ENCODE measurements at regions not wholly inside any gene's neighbourhood (a gene's known extent, or its start where the extent isn't known, plus 50 kb on each side); places are given as distances from the start of the nearest gene placed in this dataset.
"Not testable (repeated sequence)": the region's sequence is repeated elsewhere in the genome, so short reads cannot be mapped to it uniquely, and the experiment has no call there.

DNA sequence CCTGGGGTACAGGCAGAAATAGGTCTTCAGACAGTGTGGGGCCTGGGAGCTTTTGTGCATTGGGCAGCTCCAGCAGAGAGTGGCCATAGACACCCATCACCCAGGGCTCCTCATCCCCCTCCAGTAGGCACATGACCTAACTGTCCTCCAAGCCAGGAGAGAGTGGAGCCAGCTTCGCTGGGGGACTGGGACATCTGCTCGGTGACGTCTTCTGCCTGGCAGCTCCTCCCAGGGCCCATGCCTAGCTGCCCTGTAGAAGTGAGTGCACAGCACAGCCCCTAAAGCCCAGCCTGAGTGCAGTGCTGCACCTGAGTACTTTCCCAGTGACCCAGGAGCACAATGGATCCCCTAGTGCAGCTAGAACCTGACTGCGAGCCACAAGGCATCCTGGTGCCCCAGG, 279.7 kb upstream of the SLC7A11 start:
- DNase-seq, result no peak

DNA sequence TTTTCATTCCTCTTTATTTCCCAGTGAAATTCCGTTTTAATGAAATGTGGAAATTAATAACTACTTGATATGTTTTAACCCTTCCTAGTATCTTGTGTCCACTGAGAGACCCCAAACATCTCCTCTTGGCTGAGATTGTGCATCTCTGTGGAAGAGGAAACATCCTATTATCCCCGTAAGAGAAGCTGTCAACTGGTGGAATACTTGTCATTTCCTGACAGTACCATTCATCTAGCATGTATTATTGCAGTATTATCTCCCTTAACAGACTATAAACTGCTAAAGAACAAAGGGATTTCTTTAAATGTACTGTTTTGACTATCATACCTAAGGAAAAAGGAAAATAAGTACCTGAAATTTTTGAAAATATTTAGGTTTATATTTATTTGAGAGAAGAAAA, 277.3 kb upstream of the SLC7A11 start:
- DNase-seq, result no peak

DNA sequence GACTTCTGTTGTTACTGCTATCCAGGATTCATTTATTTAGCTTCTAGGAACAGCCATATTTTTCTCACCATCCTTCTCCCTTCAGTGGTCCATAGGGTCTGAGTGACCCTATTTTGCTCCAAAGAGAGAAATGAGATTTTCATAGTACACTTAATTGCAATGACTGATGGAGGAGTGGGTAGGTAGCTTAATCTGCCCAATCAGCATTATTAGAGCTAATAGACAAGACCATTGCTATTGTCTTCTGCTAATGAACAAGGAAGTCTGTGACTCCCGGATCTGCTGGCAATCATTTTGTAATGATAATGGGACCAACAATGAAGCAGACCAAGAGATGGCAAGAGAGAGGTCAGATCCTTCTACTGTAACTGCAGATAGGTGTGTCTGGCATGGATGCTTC, 271.4 kb upstream of the SLC7A11 start:
- no peak for DNase-seq

DNA sequence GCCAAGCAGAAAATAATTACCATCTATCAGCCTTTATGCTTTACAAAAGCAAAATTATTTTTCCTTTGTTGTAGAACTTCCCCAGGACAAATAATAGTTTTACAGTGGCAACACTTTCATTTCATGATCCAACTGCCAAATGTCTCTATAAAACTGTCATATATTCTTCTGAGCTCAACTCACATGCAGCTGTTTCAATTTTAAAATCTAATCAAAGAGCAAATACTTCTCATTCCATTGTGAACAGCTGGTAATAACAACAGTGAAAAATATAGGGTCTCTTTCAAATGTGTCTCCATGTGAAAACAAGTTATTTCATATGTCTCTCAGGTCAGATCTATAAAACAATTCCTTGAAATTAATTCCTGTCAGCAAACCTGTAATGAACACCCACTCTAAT, 270.6 kb upstream of the SLC7A11 start:
- no peak for DNase-seq

DNA sequence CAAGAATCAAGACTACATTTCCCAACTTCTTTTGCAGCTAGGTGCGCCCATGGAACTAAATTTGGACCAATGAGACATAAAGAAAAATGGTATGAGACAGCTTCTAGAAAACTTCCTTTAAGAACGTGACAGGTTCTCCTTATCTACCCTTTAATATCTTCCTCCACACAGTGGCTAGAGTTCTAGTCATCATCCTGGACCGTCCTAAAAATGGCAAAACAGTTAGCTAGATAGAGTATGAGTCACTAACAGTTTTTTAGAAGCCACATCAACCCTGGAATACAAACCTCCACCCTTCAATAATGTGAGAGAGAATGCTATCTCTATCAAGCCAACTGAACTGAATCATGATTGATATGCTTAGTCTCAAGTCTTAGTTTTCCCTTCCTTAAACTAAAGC, 267.9 kb upstream of the SLC7A11 start:
- DNase-seq, result no peak

DNA sequence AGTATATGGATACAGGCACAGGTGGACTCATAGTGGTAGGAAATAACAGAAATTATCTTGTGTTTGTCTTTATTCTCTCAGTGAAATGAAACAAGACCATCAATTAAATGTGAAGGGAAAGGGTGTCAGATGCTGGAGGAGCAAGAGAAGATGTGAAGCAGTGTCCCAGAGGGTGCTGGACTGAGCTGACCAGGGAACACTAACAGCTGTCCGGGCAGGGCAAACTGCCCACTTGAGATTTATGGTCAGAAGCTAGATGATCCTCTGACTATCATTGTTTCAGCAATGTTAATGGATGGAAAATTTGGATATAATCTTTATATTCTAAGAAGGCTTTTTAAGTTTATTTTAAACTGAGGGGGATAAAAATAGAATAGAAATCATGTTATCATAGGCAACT, 267.2 kb upstream of the SLC7A11 start:
- DNase-seq, result no peak

DNA sequence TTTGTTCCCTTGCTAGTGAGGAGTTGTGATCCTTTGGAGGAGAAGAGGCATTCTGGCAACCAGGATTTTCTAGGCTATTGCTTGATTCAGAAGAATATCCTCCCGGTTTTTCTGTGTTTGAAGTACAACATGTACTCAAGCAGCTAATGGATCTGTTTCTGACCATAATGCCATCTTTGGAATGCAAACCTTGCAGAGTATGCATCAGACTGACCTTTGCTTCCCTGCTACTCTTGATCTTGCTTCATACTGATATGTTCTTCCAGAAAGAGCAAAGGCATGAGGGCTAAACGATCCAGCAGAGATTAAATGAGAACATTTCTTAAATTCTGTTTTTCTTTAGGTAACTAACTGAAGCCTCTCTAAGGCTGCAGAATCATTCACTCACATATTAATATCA, 265.4 kb upstream of the SLC7A11 start:
- no peak for DNase-seq

DNA sequence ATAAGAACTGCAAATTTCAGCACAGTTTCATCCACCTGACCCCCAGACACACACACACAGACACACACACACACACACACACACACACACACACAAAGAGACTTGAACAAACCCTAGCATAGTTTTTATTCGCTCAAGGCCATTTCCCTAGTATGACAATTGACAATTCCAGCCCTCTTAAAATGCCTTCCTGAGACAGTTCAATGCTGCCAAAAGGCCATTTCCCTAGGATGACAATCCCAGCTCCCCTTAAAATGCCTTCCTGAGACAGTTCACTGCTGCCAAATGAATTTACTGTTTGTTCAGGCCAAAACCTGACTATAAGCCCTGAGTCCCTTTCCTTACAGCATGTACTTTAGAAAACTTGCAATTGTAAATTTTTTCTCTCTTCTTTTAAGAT, 259.5 kb upstream of the SLC7A11 start:
- DNase-seq, result no peak

DNA sequence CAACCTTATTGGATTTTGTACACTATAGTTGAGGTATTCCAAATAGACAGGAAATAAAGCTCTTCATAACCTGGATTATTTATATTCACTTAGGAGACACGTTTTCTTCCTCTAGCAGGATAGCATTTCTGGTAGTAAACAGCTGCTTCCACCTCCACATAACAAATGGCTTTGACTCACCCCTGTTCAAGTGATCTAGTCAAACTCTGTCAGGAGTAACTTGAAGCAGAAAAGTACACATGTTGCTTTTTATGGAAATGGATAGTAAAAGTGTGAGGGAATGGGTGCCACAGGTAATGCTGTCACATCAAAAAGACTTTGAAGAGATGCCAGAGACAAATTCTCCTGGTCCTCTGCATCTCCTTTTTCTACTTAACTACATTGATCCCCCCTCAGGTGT, 258.7 kb upstream of the SLC7A11 start:
- DNase-seq, result no peak

DNA sequence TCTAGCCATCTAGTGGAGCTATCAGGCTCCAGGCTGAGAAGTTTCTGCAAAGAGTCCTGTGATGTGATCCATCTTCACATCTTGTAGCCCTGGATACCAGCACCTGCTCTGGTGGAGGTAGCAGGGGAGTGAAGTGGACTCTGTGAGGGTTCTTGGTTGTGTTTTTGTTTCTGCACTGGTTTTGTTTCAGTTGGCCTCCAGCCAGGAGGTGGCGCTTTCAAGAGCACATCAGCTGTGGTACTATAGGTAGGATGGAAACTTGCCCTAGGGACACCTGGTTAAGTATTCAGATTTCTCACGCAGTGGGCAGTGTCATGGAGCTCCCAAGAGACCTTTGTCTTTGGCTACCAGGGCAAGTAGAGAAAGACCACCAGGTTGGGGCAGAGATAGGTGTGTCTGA, 257.5 kb upstream of the SLC7A11 start:
- no peak for DNase-seq

DNA sequence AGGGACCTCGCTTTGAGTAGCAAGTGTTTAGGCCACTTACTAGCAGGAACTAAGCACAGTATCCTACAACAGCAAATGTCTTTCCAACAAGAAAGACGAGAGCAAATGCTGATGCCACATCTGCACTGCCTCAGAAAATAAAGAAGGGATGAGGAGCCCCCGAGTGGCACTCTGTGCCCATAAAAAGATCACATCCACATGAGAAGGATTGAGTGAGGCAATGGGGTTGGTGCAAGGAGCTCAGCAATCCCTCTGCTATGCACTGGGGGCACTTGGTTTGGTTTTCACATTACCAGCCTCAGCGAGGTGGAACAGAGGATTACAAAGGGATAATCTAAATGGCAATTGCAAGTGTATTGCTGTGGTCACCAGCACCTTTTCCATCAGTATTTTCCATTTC, 252.8 kb upstream of the SLC7A11 start:
- DNase-seq, result peak in 6 of 58 donors; percentile 0 to 13 (median 2)

DNA sequence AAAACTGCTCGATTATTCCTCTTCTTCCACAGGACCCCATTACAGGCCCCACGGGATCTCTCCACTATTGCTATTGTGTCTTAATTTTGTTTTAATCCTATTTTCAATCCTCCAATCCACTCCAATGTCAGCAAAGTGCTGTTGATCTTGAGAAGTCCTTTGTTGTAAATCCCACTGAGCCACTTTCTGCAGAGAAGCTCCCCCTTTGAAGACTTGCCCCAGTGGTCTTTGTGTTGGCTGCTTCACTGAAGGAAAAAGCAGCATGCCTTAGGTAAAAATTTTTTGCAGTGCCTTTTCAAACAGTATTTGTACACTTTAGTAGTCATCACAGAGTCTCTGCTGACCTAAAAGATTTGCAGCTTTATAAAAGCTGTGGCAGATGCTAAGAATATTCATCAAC, 252.0 kb upstream of the SLC7A11 start:
- no peak for DNase-seq

DNA sequence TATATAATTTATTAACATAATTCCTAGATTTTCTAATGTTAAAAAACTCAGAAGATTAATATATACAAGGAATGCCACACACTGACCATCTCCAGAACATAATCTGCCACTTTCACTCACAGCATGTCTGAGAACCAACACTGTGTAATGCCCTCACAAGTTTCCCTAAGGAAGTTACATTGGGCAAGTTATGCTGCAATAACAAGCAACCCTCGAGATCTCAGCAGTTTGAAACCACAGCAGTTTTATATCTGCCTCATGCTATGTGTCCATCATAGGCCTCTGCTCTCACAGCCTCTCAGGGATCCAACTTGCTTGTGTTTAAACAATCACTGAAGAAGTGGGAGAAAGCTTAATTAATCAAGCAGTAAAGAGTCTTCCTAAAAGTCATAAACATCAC, 250.0 kb upstream of the SLC7A11 start:
- no peak for DNase-seq

DNA sequence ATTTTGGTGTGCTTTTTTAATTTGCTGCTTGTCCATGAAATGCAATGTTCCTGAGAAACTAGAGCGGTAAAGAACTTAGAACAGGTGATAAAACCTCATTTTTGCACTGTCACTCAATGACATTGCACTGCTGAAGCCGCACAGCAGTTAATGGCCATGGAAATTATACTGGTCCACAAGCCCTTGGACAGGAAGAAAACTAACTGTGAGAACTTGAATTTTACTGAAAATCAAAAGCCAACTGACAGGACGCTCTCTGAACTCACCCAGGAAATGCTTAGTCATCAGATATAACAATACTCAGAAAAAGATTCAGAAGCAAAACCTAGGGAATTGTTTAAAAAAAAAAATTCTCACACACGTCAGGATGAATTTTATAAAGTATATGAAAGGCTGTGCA, 246.4 kb upstream of the SLC7A11 start:
- DNase-seq, result no peak

DNA sequence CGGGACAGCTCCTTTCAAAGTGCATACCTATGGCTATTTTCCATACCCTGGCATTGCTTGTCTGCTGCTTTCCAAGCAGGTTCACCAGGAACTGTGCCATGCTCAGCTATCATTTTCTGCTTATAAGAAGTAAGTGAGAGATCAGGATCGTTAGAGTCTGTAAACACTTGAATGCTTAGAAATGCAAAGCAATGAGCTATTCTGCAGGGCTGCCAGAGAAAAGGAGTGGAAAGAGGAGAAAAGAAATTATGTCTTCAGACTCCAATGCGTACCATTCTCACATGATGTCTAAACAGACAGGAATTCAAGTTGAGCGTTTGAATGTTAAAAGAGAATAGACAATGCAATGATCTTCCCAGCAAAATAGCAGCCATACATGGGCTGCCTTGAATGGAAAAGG, 245.5 kb upstream of the SLC7A11 start:
- DNase-seq, result no peak

DNA sequence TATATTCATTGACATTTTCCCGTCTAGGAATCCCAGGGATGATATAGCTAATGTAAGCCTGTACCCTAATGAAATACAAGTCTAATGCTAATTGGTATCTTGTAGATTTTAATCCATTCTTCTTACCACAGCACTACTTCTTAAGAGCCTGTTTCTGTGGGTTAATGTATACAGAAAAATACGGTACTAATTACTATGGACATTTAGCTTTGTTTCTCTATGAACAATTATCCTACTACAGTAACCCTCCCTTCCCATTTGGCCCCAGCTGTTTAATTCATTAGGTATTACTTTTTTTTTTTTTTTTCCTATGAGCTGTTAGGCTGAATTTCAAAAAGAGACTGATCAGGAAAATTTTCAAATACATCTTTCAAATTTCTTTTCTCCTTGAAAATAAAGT, 245.1 kb upstream of the SLC7A11 start:
- no peak for DNase-seq

DNA sequence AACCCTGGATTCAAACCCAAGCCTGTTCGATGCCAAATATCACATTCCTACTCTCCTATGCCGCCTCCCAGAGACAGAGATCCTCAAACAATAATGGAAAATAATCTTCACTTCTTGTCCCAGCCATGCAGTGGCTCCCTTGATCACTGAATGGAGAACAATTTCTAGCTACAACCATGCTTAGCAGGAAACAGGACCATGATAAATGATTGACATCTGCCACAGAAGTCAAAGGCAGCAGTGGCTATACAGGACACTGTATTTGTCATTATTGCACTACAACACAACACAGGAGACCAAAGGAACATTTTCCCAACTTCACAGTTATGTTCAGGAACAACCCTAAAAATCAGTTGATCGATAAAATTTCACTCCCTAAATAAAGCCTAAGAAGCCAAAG, 243.3 kb upstream of the SLC7A11 start:
- DNase-seq, result no peak

DNA sequence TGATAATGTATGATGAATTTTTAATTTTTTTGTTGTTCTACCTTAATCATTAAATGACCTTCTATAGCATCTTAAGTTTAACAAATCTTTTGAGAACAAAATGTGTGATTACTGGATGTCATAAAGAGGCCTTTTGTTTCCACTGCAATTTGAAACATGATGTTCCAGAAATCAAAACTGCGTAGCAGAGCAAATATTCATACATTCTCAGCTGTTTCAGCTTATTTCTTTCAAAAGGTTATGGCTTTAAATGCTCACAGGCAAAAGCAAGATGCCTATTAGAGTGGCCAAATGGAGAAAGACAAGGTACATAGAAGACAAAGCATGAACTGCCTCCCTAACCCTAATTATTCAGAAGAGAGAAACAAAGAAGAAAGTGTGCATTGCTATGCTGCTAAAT, 233.0 kb upstream of the SLC7A11 start:
- DNase-seq, result no peak

DNA sequence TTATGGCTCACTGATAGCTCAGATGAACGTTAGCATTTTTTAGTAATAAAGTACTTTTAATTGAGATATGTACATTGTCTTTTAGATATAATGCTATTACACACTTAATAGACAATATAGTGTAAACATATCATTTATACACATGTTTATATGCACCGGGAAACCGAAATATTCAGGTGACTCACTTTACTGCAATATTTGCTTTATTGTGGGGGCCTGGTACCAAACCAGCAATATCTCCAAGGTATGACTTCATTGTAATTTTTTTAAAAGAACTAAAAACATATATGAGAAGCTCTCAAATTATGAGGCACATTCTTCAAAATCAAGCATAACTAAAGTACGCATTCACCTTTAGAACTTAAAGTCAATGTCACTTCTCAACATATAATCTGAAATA, 231.2 kb upstream of the SLC7A11 start:
- DNase-seq, result no peak

DNA sequence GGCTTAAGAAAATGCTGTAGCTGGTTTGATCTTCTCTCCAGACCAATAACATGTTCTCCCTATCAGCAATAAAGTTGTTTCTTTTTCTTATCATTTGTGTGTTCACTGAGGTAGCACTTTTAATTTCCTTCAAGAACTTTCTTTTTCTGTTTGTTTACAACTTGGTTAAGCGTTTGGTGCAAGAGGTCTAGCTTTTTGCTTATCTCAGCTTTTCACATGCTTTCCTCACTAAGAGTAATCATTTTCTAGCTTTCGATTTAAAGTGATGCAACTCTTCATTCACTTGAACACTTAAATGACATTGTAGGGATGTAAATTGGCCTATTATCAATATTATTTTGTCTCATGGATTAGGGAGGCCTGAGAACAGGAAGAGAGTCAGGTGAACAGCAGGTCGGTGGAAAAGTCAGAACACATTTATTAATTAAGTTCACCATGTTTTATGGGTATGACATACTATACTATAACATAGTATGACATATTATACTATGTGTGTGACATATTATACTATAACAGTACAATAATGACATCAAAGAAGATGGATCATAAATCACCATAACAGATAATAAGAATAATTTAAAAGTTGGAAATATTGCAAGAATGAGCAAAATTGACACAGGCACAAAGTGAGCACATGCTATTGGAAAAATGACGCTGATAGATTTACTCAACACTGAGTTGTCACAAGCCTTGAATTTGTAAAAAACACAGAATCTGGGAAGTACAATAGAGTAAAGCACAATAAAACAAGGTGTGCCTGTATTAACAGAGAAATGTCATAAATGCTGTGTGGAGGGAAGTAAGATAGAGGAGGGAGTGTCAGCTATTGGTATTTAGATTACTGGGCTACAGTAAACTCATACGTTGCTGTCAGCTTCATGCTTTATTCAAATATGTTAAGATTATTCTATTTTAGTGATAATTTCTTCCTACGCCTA, 218.6 kb upstream of the SLC7A11 start:
- DNase-seq, result no peak

DNA sequence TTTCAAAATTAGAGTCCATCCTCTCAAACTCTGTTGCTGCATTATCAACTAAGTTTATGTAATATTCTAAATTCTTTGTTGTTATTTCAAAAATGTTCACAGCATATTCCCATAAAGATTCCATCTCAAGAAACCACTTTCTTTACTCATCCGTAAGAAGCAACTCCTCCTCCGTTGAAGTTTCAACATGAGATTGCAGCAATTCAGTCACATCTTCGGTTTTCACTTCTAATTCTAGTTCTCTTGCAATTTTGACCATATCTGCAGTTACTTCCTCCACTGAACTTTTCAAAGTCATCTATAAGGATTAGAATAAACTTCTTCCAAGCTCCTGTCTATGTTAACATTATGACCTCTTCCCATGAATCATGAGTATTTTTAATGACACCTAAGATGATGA, 216.6 kb upstream of the SLC7A11 start:
- DNase-seq, result no peak

DNA sequence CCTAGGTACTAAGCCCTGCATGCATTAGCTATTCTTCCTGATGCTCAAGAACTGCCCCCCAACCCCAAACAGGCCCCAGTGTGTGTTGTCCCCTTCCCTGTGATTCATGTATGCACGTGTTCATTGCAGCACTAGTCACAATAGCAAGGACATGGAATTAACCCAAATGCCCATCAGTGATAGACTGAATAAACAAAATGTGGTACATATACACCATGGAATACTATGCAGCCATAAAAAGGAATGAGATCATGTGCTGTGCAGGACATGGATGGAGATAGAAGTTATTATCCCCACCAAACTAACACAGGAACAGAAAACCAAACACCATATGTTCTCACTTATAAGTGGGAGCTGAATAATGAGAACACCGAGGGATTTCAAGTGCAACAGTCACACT, 214.2 kb upstream of the SLC7A11 start:
- not testable (repeated sequence) for DNase-seq

DNA sequence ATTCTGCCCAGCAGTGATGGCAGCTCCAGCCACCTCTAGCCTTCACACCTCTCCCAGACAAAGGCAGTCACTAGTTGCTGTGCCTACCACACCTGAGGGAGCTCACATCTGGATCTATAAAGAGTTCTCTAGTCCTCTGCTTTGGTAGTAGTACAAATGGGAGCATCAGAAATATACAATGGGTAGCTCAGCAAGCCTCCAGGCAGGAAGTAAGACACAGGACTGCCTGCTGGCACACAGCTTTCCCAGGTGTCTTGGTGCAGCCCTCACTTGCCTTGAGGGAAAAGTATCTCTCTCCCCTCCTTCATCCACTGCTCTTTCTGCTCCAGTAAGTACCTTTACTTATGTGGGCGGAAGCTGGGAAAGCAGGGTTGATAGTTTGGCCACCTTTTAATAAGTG, 212.9 kb upstream of the SLC7A11 start:
- no peak for DNase-seq

DNA sequence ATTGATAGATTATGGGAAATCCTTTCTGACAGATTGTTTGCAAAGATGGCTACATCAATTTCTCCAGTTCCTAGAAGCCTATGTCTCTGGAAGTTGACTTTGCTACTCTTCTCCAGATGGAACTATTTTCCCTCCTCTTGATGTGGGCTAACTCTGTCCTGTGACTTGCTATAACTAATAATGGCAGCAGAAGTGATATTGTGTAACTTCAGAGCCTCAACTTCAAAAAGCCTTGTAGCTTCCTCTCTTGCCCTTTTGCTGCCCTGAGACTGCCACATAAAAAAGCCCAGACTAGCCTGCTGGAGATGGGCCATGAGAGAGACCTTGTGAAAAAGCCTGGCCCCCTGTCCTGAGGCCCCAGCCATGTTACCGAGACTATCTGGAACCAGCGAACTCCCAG, 210.7 kb upstream of the SLC7A11 start:
- no peak for DNase-seq
